Muscle layer of duodenum (tissue), 2 donors: ENCODE measurements at regions not wholly inside any gene's neighbourhood (a gene's known extent, or its start where the extent isn't known, plus 50 kb on each side); places are given as distances from the start of the nearest gene placed in this dataset.

Experiments used
- H3K27ac ChIP-seq: one replicate; pipeline ENCODE4 v1.7.0; 2013; ENCODE audit warnings: mild to moderate bottlenecking, low read length
- H3K27me3 ChIP-seq: one replicate; pipeline ENCODE4 v1.7.0; 2013; ENCODE audit warnings: low read depth, mild to moderate bottlenecking, control low read depth, low read length
- H3K36me3 ChIP-seq, 2 donors: one replicate each; pipeline ENCODE4 v1.7.0; 2013; ENCODE audit warnings: low read length in 2 of 2, control low read depth in 1 of 2, mild to moderate bottlenecking in 1 of 2; ENCODE audit not compliant: insufficient read depth in 2 of 2, control insufficient read depth in 1 of 2
- H3K4me1 ChIP-seq, 2 donors: one replicate each; pipeline ENCODE4 v1.7.0; 2013; ENCODE audit warnings: low read length in 2 of 2, mild to moderate bottlenecking in 2 of 2, control low read depth in 1 of 2, moderate library complexity in 1 of 2; ENCODE audit not compliant: insufficient read depth in 2 of 2, control insufficient read depth in 1 of 2
- H3K4me3 ChIP-seq, 2 donors: one replicate each; pipeline ENCODE4 v1.7.0; 2013; ENCODE audit warnings: low read length in 2 of 2, low read depth in 1 of 2, mild to moderate bottlenecking in 1 of 2
- H3K9me3 ChIP-seq, 2 donors: one replicate each; pipeline ENCODE4 v1.7.0; 2013; ENCODE audit warnings: low read length in 2 of 2, control low read depth in 1 of 2, mild to moderate bottlenecking in 1 of 2; ENCODE audit not compliant: control insufficient read depth in 1 of 2
- donor health status: healthy.

DNA sequence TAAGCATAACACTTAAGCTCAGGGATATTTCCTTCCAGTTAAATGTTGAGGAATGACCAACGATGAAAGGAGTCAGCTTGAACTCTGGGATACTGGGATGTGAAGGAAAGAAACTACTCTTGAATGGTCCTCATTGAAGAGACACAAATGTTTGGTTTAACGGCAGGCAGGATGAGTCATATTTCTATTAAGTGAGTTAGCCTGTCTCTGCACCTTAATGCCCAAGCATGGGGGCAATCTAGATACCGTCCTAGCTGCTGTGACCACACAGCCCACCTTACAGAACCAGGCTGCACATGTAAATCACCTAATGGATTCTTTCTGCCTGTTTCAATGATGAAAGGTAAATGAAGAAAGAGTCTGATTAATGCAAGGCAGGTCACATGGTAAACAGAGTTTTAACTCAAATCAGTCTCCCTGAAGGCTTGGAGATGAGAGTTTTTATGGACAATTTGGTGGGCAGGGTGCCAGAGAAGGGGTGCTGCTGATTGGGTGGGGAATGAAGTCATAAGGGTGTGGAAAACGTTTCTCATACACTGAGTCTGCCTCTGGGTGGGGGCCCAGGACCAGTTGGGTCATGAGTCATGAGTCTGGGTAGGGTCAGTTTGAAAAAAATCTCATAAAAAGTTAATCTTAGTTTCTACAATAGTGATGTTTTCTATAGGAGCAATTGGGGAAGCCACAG, 144.6 kb upstream of the MMADHC start:
- no peaks in the 10 kb centered on the region for H3K9me3 ChIP-seq
- H3K4me1 ChIP-seq: no peaks in the 10 kb centered on the region
- H3K27ac ChIP-seq: no peak overlapping the region
- no peaks in the 10 kb centered on the region for H3K36me3 ChIP-seq
- no peaks in the 10 kb centered on the region for H3K27me3 ChIP-seq
- H3K4me3 ChIP-seq: no peak overlapping the region

DNA sequence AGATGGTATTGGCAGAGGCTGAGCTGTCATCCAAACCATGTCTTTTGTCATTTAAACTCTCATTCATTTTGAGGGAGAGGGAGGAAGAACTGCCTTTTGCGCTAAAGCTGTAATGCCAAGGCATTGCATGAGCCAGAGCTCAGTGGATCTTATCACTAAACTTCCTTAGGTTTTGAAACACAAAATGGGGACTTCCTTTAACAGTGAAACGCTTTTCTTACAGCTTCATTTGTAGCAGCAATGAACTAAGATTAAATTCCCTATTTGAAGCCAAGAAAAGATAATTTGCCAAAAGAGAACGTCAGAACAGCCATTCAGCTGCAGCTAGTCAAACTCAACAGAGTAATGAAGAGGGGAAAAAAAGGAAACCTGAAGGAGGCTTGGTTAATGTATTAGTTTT, 143.5 kb upstream of the MMADHC start:
- Histone ChIP-seq H3K27ac (no peak overlapping the region), H3K36me3 (no peaks in the 10 kb centered on the region), H3K27me3 (no peaks in the 10 kb centered on the region), H3K4me1 (no peaks in the 10 kb centered on the region), H3K4me3 (no peak overlapping the region), H3K9me3 (no peaks in the 10 kb centered on the region)

DNA sequence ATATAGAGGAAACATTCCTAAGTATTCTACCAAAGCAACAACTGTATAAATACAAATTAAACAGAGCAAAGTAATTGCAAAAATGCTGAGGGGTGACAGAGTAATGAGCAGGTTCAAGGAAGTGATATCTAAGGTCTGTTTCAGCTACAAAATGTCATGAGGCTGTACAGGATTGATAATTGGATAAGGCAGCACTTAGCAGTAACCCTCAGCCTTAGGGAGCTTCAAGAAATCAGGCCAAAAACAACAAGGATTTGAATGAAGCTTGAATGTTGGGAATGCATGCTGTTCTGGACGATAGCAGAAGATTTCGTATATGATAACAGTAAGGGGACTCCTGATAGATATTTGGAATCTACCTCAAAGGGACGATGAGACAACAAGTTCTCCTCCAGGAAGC, 142.0 kb upstream of the MMADHC start:
- no peaks in the 10 kb centered on the region for H3K27me3 ChIP-seq
- H3K9me3 ChIP-seq: no peaks in the 10 kb centered on the region
- H3K36me3 ChIP-seq: no peaks in the 10 kb centered on the region
- H3K4me1 ChIP-seq: no peaks in the 10 kb centered on the region
- no peak overlapping the region for H3K4me3 ChIP-seq
- no peak overlapping the region for H3K27ac ChIP-seq

DNA sequence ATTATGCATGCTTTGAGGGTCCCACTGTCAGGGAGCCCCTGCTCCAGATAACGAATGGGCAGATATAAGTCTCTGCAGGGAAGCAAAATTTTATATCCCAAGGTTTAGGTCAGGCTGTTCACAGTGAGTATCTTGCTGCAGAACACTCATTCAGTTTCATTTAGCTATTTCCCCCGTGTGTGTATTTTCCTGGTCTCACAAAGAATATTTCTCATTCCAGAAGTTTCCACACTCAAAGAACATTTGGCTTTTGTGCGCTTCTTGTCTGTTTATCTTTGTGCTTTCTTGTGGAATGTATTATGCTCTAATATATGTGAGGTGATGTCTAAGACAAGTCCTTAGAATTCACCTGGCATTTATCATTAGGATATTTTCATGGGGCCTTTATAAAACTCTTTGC, 140.4 kb upstream of the MMADHC start:
- no peak overlapping the region for H3K4me3 ChIP-seq
- no peak overlapping the region for H3K27ac ChIP-seq
- H3K4me1 ChIP-seq: no peaks in the 10 kb centered on the region
- no peaks in the 10 kb centered on the region for H3K9me3 ChIP-seq
- no peaks in the 10 kb centered on the region for H3K27me3 ChIP-seq
- H3K36me3 ChIP-seq: no peaks in the 10 kb centered on the region

DNA sequence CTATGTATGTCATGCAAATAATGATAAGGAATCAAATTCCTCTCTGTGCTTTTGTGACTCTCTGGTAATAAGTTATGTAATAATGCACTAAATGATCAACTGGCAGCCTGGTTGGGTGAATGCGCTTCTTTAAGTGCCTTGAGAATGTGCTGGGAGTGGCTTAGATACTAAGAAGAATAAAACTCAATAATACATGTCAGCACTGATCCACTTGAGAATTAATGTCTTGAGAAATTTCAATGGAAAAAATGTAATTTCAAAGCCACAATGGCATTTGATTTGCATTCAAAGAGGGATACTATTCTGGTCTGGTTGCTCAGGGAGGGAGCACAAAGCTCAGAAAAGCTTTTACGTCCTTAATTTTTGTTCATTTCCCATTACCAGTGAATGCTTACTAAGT, 137.7 kb upstream of the MMADHC start:
- H3K9me3 ChIP-seq: no peaks in the 10 kb centered on the region

DNA sequence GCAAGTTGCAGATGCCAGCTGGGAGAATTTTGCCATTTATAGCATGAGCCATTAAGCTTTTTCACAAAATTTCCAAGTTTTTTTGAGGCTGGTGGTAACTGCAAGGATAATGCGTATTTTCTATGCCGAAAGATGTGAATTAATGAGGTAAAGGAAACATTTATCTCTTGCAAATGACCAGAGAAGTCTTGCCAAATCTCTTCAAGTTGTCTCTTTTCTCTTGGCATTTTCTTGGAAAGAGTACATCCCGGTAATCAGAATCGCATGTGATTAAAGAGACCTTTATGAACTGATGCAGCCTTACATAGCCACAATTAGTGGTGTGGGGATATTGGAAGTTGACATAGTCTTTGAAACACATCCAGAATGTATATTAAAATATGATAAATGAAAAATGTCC, 136.5 kb upstream of the MMADHC start:
- Histone ChIP-seq H3K36me3 (no peaks in the 10 kb centered on the region), H3K27ac (no peak overlapping the region), H3K4me3 (no peak overlapping the region), H3K4me1 (no peaks in the 10 kb centered on the region), H3K9me3 (no peaks in the 10 kb centered on the region), H3K27me3 (no peaks in the 10 kb centered on the region)

More for the DNA sequence above, 137.7 kb upstream of the MMADHC start:
- H3K4me3 ChIP-seq: no peak overlapping the region
- H3K4me1 ChIP-seq: no peaks in the 10 kb centered on the region
- no peaks in the 10 kb centered on the region for H3K36me3 ChIP-seq
- no peak overlapping the region for H3K27ac ChIP-seq
- H3K27me3 ChIP-seq: no peaks in the 10 kb centered on the region

DNA sequence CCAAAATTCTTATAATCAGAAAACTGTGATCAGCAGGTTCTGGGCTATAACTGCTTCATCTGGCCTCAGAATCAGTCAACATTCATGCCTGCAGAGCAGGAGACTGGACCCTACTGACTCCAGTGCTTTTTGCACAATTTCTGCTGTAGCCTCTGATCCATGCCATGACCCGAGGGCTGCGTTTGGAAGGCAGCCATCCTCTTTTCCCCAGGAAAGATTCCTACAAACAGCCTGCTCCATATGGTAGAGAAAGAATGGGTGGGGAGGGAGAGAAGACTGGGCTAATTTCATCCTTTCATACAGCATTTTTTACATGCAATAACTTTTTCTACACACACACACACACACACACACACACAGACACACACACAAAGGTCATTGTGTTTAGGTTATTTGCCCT, 133.0 kb upstream of the MMADHC start:
- Histone ChIP-seq H3K27ac (no peak overlapping the region), H3K27me3 (no peaks in the 10 kb centered on the region), H3K4me3 (no peak overlapping the region), H3K4me1 (peaks cover 0 to 4% of the 10 kb centered on the region in 2 donors), H3K9me3 (no peaks in the 10 kb centered on the region), H3K36me3 (no peaks in the 10 kb centered on the region)

DNA sequence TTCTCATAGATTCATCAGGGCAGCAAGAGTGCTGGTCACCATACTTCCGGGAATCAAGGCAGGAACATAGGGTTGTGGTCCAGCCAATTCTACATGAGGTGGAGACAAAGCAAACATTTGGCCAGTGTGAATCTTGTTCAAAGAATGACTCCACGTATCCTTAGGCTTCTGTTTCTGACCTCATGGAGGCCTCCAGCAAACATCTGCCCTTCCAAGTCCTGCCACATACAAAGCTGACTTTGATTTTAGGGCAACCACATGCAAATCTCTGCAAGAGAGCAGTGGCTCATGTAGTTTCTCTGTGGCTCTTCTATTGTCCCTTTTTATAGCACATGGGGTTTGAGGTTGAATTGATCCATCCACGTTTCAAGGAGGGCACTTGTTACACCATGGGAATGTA, 132.1 kb upstream of the MMADHC start:
- H3K4me3 ChIP-seq: no peak overlapping the region
- no peaks in the 10 kb centered on the region for H3K36me3 ChIP-seq
- no peak overlapping the region for H3K27ac ChIP-seq
- H3K9me3 ChIP-seq: no peaks in the 10 kb centered on the region
- H3K4me1 ChIP-seq: peaks cover 0 to 4% of the 10 kb centered on the region in 2 donors
- no peaks in the 10 kb centered on the region for H3K27me3 ChIP-seq

DNA sequence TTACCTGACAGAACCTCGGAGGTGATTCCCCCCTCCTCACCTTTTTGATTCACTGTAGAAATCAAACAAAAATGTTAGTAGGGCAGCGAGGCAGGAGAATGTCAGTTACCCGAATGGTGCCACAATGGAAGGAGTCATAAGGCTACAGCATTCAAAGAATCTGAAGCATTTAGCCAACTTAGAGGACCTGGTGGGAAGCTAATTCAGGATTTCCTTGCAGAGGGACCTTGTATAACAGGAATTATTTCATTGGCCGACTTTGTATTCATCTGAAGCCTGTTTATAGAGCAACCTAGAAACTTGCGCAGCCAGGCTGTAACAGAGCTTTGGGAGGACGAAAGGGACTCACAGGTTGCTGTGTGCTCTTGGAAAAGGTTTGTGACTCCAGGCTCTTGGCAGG, 129.1 kb upstream of the MMADHC start:
- Histone ChIP-seq H3K27me3 (no peaks in the 10 kb centered on the region), H3K4me3 (no peak overlapping the region), H3K9me3 (no peaks in the 10 kb centered on the region), H3K4me1 (peaks cover 0 to 4% of the 10 kb centered on the region in 2 donors), H3K27ac (no peak overlapping the region), H3K36me3 (no peaks in the 10 kb centered on the region)

DNA sequence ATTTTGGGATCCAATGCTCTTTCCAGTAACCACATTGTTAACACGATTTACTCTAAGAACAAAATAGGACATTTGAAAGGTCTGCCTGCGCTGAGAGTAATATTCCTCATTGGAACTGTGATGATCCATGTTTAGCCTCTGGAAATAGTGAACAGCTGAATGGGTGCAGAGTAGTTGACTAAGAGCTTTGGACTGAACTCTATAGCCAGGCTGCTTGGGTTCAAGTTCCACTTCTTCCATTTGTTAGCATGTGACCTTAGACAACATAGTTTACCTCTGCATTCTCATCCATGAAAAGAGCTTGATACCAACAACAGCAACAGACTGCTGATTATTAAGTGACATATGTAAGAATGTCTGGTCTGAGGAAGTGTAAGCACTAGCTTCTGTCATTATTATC, 128.3 kb upstream of the MMADHC start:
- Histone ChIP-seq H3K4me3 (no peak overlapping the region), H3K27me3 (no peaks in the 10 kb centered on the region), H3K4me1 (peaks cover 0 to 4% of the 10 kb centered on the region in 2 donors), H3K9me3 (no peaks in the 10 kb centered on the region), H3K36me3 (no peaks in the 10 kb centered on the region), H3K27ac (no peak overlapping the region)

DNA sequence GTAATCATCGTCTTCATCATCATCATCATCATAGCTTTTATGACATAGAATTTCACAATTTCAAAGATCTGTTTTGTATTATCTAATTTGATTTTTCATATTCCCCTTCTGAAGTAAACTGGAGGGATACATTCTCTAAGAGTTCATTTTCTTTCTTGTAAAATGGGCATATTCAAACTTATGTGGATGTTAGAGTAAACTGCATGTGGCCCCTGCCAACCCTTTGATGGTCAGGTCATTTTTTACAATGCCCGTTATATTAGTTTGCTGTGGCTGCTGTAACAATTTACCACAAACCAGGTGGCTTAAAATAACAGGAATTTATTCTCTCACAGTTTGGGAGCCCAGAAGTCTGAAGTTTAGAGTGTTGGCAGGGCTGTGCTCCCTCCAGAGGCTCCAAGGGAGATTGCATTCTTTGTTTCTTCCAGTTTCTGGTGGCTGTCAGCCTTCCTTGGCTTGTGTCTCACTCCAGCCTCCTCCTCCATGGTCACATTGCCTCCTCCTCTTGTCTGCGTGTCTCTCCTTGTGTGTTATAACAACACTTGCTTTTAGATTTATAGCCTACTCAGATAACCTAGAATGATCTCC, 127.5 kb upstream of the MMADHC start:
- Histone ChIP-seq H3K4me3 (no peak overlapping the region), H3K36me3 (no peaks in the 10 kb centered on the region), H3K27me3 (no peaks in the 10 kb centered on the region), H3K27ac (no peak overlapping the region), H3K9me3 (no peaks in the 10 kb centered on the region), H3K4me1 (peaks cover 0 to 4% of the 10 kb centered on the region in 2 donors)
